ENCODE measurements at regions not wholly inside any gene's neighbourhood (a gene's known extent, or its start where the extent isn't known, plus 50 kb on each side); places are given as distances from the start of the nearest gene placed in this dataset.

DNA sequence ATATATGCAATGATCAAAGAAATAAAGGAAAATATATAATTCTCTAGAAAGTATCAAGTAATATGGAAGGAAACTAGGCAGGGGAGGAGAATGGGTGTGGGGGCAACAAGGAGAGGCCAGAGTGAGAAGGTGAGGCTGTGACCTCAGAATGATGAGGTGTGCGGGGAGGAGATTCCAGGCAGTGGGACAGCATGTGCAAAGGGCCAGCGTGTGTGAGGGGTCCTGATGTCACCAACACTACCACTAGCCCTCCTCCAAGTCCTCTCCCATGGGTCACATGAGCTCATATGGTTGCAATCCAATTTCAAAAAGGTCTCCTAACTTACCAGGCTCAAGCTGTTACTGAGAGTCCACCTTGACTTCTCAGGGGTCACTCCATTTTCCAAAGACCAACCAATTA lies 463.9 kb downstream of the MN1 start:
- Histone ChIP-seq H3K9me3 (ENCODE audit: low read length) (no peaks in the 10 kb centered on the region), H3K36me3 (ENCODE audit: insufficient read depth, low read length) (no peaks in the 10 kb centered on the region), H3K79me2 (ENCODE audit: insufficient read depth, low read length) (no peaks in the 10 kb centered on the region), H3K4me3 (ENCODE audit: low read depth, low read length, poor library complexity, severe bottlenecking) (no peak overlapping the region), H3K27ac (ENCODE audit: low read depth, low read length, poor library complexity, severe bottlenecking) (no peak overlapping the region), H2AFZ (ENCODE audit: low read length) (no peak overlapping the region), H3F3A (ENCODE audit: insufficient read depth, low read length) (no peaks in the 10 kb centered on the region), H3K9me2 (ENCODE audit: low read depth, low read length) (no peaks in the 10 kb centered on the region), H3K27me3 (ENCODE audit: insufficient read depth, low read length) (no peaks in the 10 kb centered on the region), H3K4me2 (ENCODE audit: low read length) (no peak overlapping the region), H3K9ac (ENCODE audit: low read length) (no peak overlapping the region), H3K4me1 (ENCODE audit: insufficient read depth, low read length, severe bottlenecking) (no peaks in the 10 kb centered on the region), H4K20me1 (ENCODE audit: insufficient read depth, low read length) (no peaks in the 10 kb centered on the region)
- TF ChIP-seq CTCF (IDR thresholded peaks at IDR 0.05; ENCODE audit: low read length) = no peak
- TF ChIP-seq EZH2 (IDR thresholded peaks at IDR 0.05; ENCODE audit: borderline replicate concordance, low read length) = no peak

DNA sequence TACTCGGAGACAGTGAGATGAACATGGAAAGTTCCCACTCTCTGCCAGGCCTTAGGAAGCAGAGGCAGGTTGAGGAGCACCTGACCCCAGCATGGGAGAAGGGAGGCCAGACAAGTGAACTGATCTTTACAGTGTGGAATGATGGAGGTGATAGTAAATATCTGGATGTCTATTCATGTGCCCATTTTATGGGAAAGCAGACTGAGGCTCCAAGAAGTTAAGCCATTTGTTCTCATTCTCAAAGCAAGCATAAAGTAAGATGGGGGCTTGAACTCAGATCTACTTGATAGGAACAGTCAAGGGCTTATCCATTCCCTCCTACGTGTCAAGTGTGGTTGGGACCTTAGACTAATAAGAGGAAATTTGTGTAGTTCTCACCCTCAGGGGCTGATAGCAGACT lies 461.5 kb downstream of the MN1 start:
- Histone ChIP-seq H3K9ac (ENCODE audit: low read length) (no peak overlapping the region), H3K4me1 (ENCODE audit: insufficient read depth, low read length, severe bottlenecking) (no peaks in the 10 kb centered on the region), H3K79me2 (ENCODE audit: insufficient read depth, low read length) (no peaks in the 10 kb centered on the region), H3K36me3 (ENCODE audit: insufficient read depth, low read length) (no peaks in the 10 kb centered on the region), H3F3A (ENCODE audit: insufficient read depth, low read length) (no peaks in the 10 kb centered on the region), H3K9me3 (ENCODE audit: low read length) (no peaks in the 10 kb centered on the region), H4K20me1 (ENCODE audit: insufficient read depth, low read length) (no peaks in the 10 kb centered on the region), H3K4me3 (ENCODE audit: low read depth, low read length, poor library complexity, severe bottlenecking) (no peak overlapping the region), H3K9me2 (ENCODE audit: low read depth, low read length) (no peaks in the 10 kb centered on the region), H3K4me2 (ENCODE audit: low read length) (no peak overlapping the region), H3K27me3 (ENCODE audit: insufficient read depth, low read length) (no peaks in the 10 kb centered on the region), H3K27ac (ENCODE audit: low read depth, low read length, poor library complexity, severe bottlenecking) (no peak overlapping the region), H2AFZ (ENCODE audit: low read length) (no peak overlapping the region)
- TF ChIP-seq EZH2 (IDR thresholded peaks at IDR 0.05; ENCODE audit: borderline replicate concordance, low read length) = no peak
- no peak for TF ChIP-seq CTCF (IDR thresholded peaks at IDR 0.05; ENCODE audit: low read length)

DNA sequence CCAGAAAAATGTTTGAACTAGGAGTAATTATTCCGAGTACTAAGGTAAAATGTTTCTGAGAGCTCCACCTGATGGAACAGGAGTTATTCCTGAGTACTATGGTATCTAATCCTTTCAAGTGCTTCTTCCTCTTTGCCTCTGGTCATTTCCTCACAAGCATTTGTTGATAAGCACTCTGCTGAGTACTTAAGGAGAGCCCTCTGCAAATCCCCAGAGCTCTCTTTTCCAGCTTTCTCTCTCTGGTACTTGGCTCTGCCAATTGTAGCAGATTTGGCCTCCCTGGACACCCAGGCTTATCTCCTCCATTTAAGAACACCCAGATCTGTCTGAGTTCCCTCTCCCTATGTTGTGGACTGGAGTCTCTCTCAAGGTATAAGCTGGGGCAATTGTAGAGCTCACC lies 457.0 kb downstream of the MN1 start:
- Histone ChIP-seq H3K79me2 (ENCODE audit: insufficient read depth, low read length) (no peaks in the 10 kb centered on the region), H3K4me2 (ENCODE audit: low read length) (no peak overlapping the region), H4K20me1 (ENCODE audit: insufficient read depth, low read length) (no peaks in the 10 kb centered on the region), H3K9ac (ENCODE audit: low read length) (no peak overlapping the region), H3F3A (ENCODE audit: insufficient read depth, low read length) (no peaks in the 10 kb centered on the region), H3K4me3 (ENCODE audit: low read depth, low read length, poor library complexity, severe bottlenecking) (no peak overlapping the region), H3K9me3 (ENCODE audit: low read length) (no peaks in the 10 kb centered on the region), H3K36me3 (ENCODE audit: insufficient read depth, low read length) (no peaks in the 10 kb centered on the region), H2AFZ (ENCODE audit: low read length) (no peak overlapping the region), H3K9me2 (ENCODE audit: low read depth, low read length) (no peaks in the 10 kb centered on the region), H3K27me3 (ENCODE audit: insufficient read depth, low read length) (no peaks in the 10 kb centered on the region), H3K4me1 (ENCODE audit: insufficient read depth, low read length, severe bottlenecking) (no peaks in the 10 kb centered on the region), H3K27ac (ENCODE audit: low read depth, low read length, poor library complexity, severe bottlenecking) (no peak overlapping the region)
- TF ChIP-seq CTCF (IDR thresholded peaks at IDR 0.05; ENCODE audit: low read length) (no peak), EZH2 (IDR thresholded peaks at IDR 0.05; ENCODE audit: borderline replicate concordance, low read length) (no peak)

All from OCI-LY1 (cell line).